SK-N-SH treated with all-trans-retinoic acid at 6 μM for 48 hours (cell line): ENCODE measurements at regions not wholly inside any gene's neighbourhood (a gene's known extent, or its start where the extent isn't known, plus 50 kb on each side); places are given as distances from the start of the nearest gene placed in this dataset.

Experiments used
- ARNTL ChIP-seq: fragments of 450-650 bp; formaldehyde crosslinking; IDR thresholded peaks from 2 replicates; pipeline ENCODE4 v1.5.0; 2020; ENCODE audit warnings: low read depth, mild to moderate bottlenecking, moderate library complexity, borderline replicate concordance
- CREB5 ChIP-seq: fragments of 250-450 bp; sonication (Bioruptor Pico); IDR thresholded peaks from 2 replicates; pipeline ENCODE4 v1.5.1; 2020; ENCODE audit warnings: low read depth, mild to moderate bottlenecking, moderate library complexity
- PATZ1 ChIP-seq: fragments of 250-450 bp; sonication (Bioruptor Pico); IDR thresholded peaks from 2 replicates; pipeline ENCODE4 v1.8.0; 2020; ENCODE audit warnings: mild to moderate bottlenecking, moderate library complexity, borderline replicate concordance
- POU6F1 ChIP-seq: fragments of 250-450 bp; sonication (Bioruptor Pico); IDR thresholded peaks from 2 replicates; pipeline ENCODE4 v1.8.0; 2021; ENCODE audit warnings: low read depth, mild to moderate bottlenecking, moderate library complexity, borderline replicate concordance
- RARB ChIP-seq: fragments of 250-450 bp; sonication (Bioruptor Pico); IDR thresholded peaks from 2 replicates; pipeline ENCODE4 v1.8.0; 2021; ENCODE audit warnings: mild to moderate bottlenecking, moderate library complexity
- SNAI2 ChIP-seq: fragments of 250-450 bp; sonication (Bioruptor Pico); IDR thresholded peaks from 2 replicates; pipeline ENCODE4 v1.5.0; 2020; ENCODE audit warnings: mild to moderate bottlenecking, moderate library complexity
- ZFP3 ChIP-seq: fragments of 250-450 bp; sonication (Bioruptor Pico); IDR thresholded peaks from 2 replicates; pipeline ENCODE4 v1.5.0; 2020; ENCODE audit warnings: mild to moderate bottlenecking, moderate library complexity
- ZFP30 ChIP-seq: fragments of 450-650 bp; formaldehyde crosslinking; IDR thresholded peaks from 2 replicates; pipeline ENCODE4 v1.5.0; 2022; ENCODE audit warnings: mild to moderate bottlenecking, moderate library complexity
- ZNF565 ChIP-seq: fragments of 450-650 bp; formaldehyde crosslinking; conservative IDR thresholded peaks from 2 replicates; pipeline ENCODE4 v1.5.0; 2020; ENCODE audit warnings: low read depth, mild to moderate bottlenecking, moderate library complexity
- ZNF70 ChIP-seq: fragments of 450-650 bp; formaldehyde crosslinking; IDR thresholded peaks from 2 replicates; pipeline ENCODE4 v1.5.0; 2020; ENCODE audit warnings: mild to moderate bottlenecking, moderate library complexity

GRCh38 chr7:52540041-52540440, 495.4 kb upstream of the POM121L12 start:
- TF ChIP-seq RARB (CRISPR knock-in tag) (no peak), ZFP3 (CRISPR knock-in tag) (no peak), ZNF70 (CRISPR knock-in tag) (no peak), CREB5 (no peak), ZFP30 (CRISPR knock-in tag) (no peak), SNAI2 (CRISPR knock-in tag) (no peak), PATZ1 (CRISPR knock-in tag) (no peak), ZNF565 (no peak), POU6F1 (no peak), ARNTL (no peak)
